PC-9 (cell line): ENCODE measurements at regions not wholly inside any gene's neighbourhood (a gene's known extent, or its start where the extent isn't known, plus 50 kb on each side); places are given as distances from the start of the nearest gene placed in this dataset.

Source experiments
- BruUV-seq: library from RNA; stranded (reverse); fragments of 400-500 nt; replicated peaks from 2 replicates; lab custom pipeline; 2021; lab: Mats Ljungman, UMichigan
- CTCF ChIA-PET: fragments of 300-600 bp; sonication (Branson Sonifier 250); formaldehyde crosslinking; loops from one replicate; lab custom pipeline; 2022; ENCODE audit warnings: antibody characterized with exemption; lab: Charles Lee
- POLR2A ChIA-PET: fragments of 300-600 bp; sonication (Branson Sonifier 250); formaldehyde crosslinking; loops from one replicate; lab custom pipeline; 2022; ENCODE audit warnings: antibody characterized with exemption; ENCODE audit not compliant: unreplicated experiment; lab: Charles Lee
- DNase-seq, 2 experiments: peaks; one replicate each; pipeline versions ENCODE4 v3.0.0 to v3.0.0-alpha.2; 2015 to 2022; ENCODE audit warnings: mixed read lengths in 1 of 2
- H2AFZ ChIP-seq: fragments of 200-600 bp; sonication (generic); 2 replicates; pipeline ENCODE4 v1.8.1; 2017; ENCODE audit warnings: antibody characterized with exemption
- H3F3A ChIP-seq: fragments of 200-600 bp; sonication (generic); 2 replicates; pipeline ENCODE4 v1.8.1; 2017; ENCODE audit warnings: antibody characterized with exemption, mild to moderate bottlenecking, low read depth; ENCODE audit not compliant: insufficient read depth
- H3K27ac ChIP-seq: fragments of 200-600 bp; sonication (generic); 2 replicates; pipeline ENCODE4 v1.6.1; 2016; ENCODE audit warnings: mixed run types
- H3K27me3 ChIP-seq: fragments of 200-600 bp; sonication (generic); 2 replicates; pipeline ENCODE4 v1.6.1; 2016; ENCODE audit warnings: low read depth, mixed run types; ENCODE audit not compliant: insufficient read depth
- H3K36me3 ChIP-seq: fragments of 200-600 bp; sonication (generic); 2 replicates; pipeline ENCODE4 v1.6.1; 2016; ENCODE audit warnings: low read depth, mixed run types
- H3K4me1 ChIP-seq: fragments of 200-600 bp; sonication (generic); replicated peaks from 2 replicates; pipeline ENCODE4 v1.6.1; 2016; ENCODE audit warnings: mixed run types; ENCODE audit not compliant: insufficient read depth
- H3K4me2 ChIP-seq: fragments of 200-600 bp; sonication (generic); 2 replicates; pipeline ENCODE4 v1.6.1; 2017; ENCODE audit warnings: mixed run types
- H3K4me3 ChIP-seq: fragments of 200-600 bp; sonication (generic); 2 replicates; pipeline ENCODE4 v1.6.1; 2016; ENCODE audit warnings: mixed run types
- H3K79me2 ChIP-seq: fragments of 200-600 bp; sonication (generic); 2 replicates; pipeline ENCODE4 v1.6.1; 2017; ENCODE audit warnings: low read depth, mixed run types
- H3K9me2 ChIP-seq: fragments of 200-600 bp; sonication (generic); 2 replicates; pipeline ENCODE4 v1.8.1; 2017; ENCODE audit warnings: mild to moderate bottlenecking; ENCODE audit not compliant: insufficient read depth
- H3K9me3 ChIP-seq: fragments of 200-600 bp; sonication (generic); 2 replicates; pipeline ENCODE4 v1.8.1; 2016; ENCODE audit warnings: low read depth; ENCODE audit not compliant: insufficient read depth
- H4K20me1 ChIP-seq: fragments of 200-600 bp; sonication (generic); 2 replicates; pipeline ENCODE4 v1.8.1; 2017; ENCODE audit not compliant: insufficient read depth
- CTCF ChIP-seq: fragments of 200-600 bp; sonication (generic); conservative IDR thresholded peaks from 2 replicates; pipeline ENCODE4 v1.6.1; 2017; ENCODE audit warnings: mixed run types, antibody characterized with exemption, mild to moderate bottlenecking, moderate library complexity
- EZH2 ChIP-seq: fragments of 200-600 bp; sonication (generic); IDR thresholded peaks from 2 replicates; pipeline ENCODE4 v1.8.0; 2017; ENCODE audit warnings: antibody characterized with exemption, low read depth
- intact Hi-C: fragments of 100-400 bp; cut with micrococcal nuclease; formaldehyde crosslinking; loops from one replicate; pipeline ENCODE4 v1.10.0; 2022; ENCODE audit not compliant: unreplicated experiment

GRCh38 chr3:181616088-181617070, 95.3 kb upstream of the SOX2 start:
- no peak overlapping the region; the same call in 1 of the 2 replicates for H2AFZ ChIP-seq
- intact Hi-C loops, result no loop called here
- CTCF ChIA-PET, result no interaction called here
- no peaks in the 10 kb centered on the region for H3F3A ChIP-seq
- no peaks in the 10 kb centered on the region; the same call in 1 of the 2 replicates for H3K9me2 ChIP-seq
- H3K79me2 ChIP-seq, result no peaks in the 10 kb centered on the region
- no peaks in the 10 kb centered on the region for H3K4me1 ChIP-seq
- H3K4me2 ChIP-seq, result no peak overlapping the region
- H4K20me1 ChIP-seq, result no peaks in the 10 kb centered on the region
- H3K27ac ChIP-seq, result no peak overlapping the region
- no peak for TF ChIP-seq EZH2
- TF ChIP-seq CTCF, result no peak
- no peak for DNase-seq
- H3K4me3 ChIP-seq, result no peak overlapping the region
- POLR2A ChIA-PET, result interaction anchor here (0.6 kb wide), 1 partner anchor 9 kb away, joined by 4 read pairs; no protein-coding TSS in a partner anchor
- H3K27me3 ChIP-seq, result no peaks in the 10 kb centered on the region
- H3K36me3 ChIP-seq, result no peaks in the 10 kb centered on the region
- no TSS peak for BruUV-seq
- no peaks in the 10 kb centered on the region for H3K9me3 ChIP-seq

GRCh38 chr3:181615666-181616065, 96.1 kb upstream of the SOX2 start:
- intact Hi-C loops, result no loop called here
- H3K4me3 ChIP-seq, result no peak overlapping the region
- DNase-seq, result no peak
- H3K4me2 ChIP-seq, result no peak overlapping the region
- H3F3A ChIP-seq, result no peaks in the 10 kb centered on the region
- H3K9me2 ChIP-seq, result no peaks in the 10 kb centered on the region
- no peaks in the 10 kb centered on the region for H4K20me1 ChIP-seq
- POLR2A ChIA-PET, result interaction anchor here (0.6 kb wide), 1 partner anchor 8 kb away, joined by 4 read pairs; no protein-coding TSS in a partner anchor
- H3K4me1 ChIP-seq, result no peaks in the 10 kb centered on the region
- H3K79me2 ChIP-seq, result no peaks in the 10 kb centered on the region
- no peaks in the 10 kb centered on the region for H3K36me3 ChIP-seq
- H3K27ac ChIP-seq, result no peak overlapping the region
- no TSS peak for BruUV-seq
- no peak overlapping the region; the same call in 1 of the 2 replicates for H2AFZ ChIP-seq
- CTCF ChIA-PET, result no interaction called here
- no peaks in the 10 kb centered on the region for H3K9me3 ChIP-seq
- TF ChIP-seq EZH2 (no peak), CTCF (no peak)
- H3K27me3 ChIP-seq, result no peaks in the 10 kb centered on the region

DNA sequence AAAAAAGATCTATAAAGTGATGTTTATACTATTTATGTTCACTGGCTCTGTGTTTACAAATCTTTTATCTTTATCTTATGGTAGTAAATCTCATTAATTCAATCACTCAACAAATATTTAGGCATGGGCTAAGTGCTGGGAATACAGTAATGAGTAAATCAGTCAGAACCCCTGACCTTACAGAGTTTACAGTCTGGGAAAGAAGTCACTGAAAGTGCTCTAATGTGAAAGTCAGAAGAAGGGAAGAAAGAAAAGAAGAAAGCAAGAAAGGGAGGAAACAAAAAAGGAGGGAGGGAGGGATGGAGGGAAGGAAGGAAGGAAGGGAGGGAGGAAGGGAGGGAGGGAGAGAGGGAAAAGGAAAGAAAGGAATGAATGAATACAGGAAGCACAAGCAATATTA, 96.8 kb upstream of the SOX2 start:
- Histone ChIP-seq H3K4me2 (no peak overlapping the region), H3K79me2 (no peaks in the 10 kb centered on the region), H3K27ac (no peak overlapping the region), H3F3A (no peaks in the 10 kb centered on the region), H3K9me2 (no peaks in the 10 kb centered on the region), H3K4me1 (no peaks in the 10 kb centered on the region), H3K9me3 (no peaks in the 10 kb centered on the region), H2AFZ (no peak overlapping the region), H4K20me1 (no peaks in the 10 kb centered on the region), H3K36me3 (no peaks in the 10 kb centered on the region), H3K27me3 (no peaks in the 10 kb centered on the region), H3K4me3 (no peak overlapping the region)
- no TSS peak for BruUV-seq
- DNase-seq, result no peak
- ChIA-PET CTCF (no interaction called here), POLR2A (no interaction called here)
- TF ChIP-seq CTCF (no peak), EZH2 (no peak)
- intact Hi-C loops, result no loop called here
